Naive thymus-derived CD8-positive, alpha-beta T cell (primary cell): ENCODE measurements at regions not wholly inside any gene's neighbourhood (a gene's known extent, or its start where the extent isn't known, plus 50 kb on each side); places are given as distances from the start of the nearest gene placed in this dataset.
A peak's percentile ranks its signal among the peaks of the same experiment; 100 is the strongest.
"Not testable (repeated sequence)": the region's sequence is repeated elsewhere in the genome, so short reads cannot be mapped to it uniquely, and the experiment has no call there.

Experiments
- ATAC-seq, 2 donors: fragments of 150-1000 bp; cut with Tn5 transposase in 1 of 2; sonication (Bioruptor Pico), chemical (Tn5 transposase) in 1 of 2; 1 replicate in 1 of 2; 2 replicates in 1 of 2; pipeline ENCODE4 v1.10.0; 2021; ENCODE audit warnings: mild to moderate bottlenecking in 2 of 2, moderate library complexity in 2 of 2
- POLR2A ChIA-PET: fragments of 350-600 bp; sonication (Branson Sonifier 250); formaldehyde crosslinking; loops from one replicate; lab custom pipeline; 2021; ENCODE audit warnings: antibody characterized with exemption; lab: Charles Lee
- DNase-seq, 10 donors: peaks; one replicate each; pipeline versions ENCODE4 v3.0.0 to v3.0.0-alpha.2; 2020 to 2022
- H3K27ac Mint-ChIP-seq, 10 donors: one replicate each; pipeline ENCODE4 v1.8.0; 2020 to 2022; ENCODE audit warnings: mild to moderate bottlenecking in 10 of 10, mixed read lengths in 10 of 10, moderate library complexity in 4 of 10, inconsistent platforms in 1 of 10
- H3K27me3 Mint-ChIP-seq, 5 donors: one replicate each; pipeline ENCODE4 v1.8.0; 2021 to 2022; ENCODE audit warnings: mixed read lengths in 5 of 5
- H3K36me3 Mint-ChIP-seq, 3 donors: one replicate each; pipeline ENCODE4 v1.8.0; 2020 to 2022; ENCODE audit warnings: mixed read lengths in 3 of 3, mild to moderate bottlenecking in 2 of 3, inconsistent platforms in 1 of 3
- H3K4me1 Mint-ChIP-seq, 4 donors: one replicate each; pipeline ENCODE4 v1.8.0; 2021 to 2022; ENCODE audit warnings: mixed read lengths in 4 of 4
- H3K4me3 Mint-ChIP-seq, 10 donors: one replicate each; pipeline ENCODE4 v1.8.0; 2020 to 2022; ENCODE audit warnings: mild to moderate bottlenecking in 10 of 10, mixed read lengths in 10 of 10, moderate library complexity in 6 of 10, inconsistent platforms in 1 of 10
- H3K9me3 Mint-ChIP-seq, 9 donors: one replicate each; pipeline ENCODE4 v1.8.0; 2020 to 2022; ENCODE audit warnings: mixed read lengths in 9 of 9, mild to moderate bottlenecking in 3 of 9, inconsistent platforms in 1 of 9, moderate library complexity in 1 of 9

DNA sequence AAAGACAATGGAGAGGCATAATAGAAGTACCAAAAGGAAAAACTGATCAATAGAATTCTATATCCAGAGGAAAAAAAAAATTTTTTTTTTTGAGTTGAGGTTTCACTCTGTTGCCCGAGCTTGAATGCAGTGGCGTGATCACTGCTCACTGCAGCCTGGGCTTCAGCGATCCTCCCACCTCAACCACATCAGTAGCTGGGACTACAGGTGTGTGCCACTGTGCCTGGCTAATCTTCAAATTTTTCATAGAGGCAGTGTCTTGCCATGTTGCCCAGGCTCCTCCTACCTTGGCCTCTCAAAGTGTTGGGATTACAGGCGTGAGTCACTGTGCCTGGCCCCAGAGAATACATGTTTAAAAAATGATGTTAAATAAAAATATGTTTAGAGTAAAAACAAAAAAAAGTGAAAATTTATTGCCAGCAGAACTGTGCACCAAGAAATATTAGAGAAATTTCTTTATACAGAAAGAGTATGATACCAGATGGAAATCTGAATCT, 154.3 kb upstream of the ZBTB20 start:
- Mint-ChIP-seq H3K9me3 (peaks cover 0 to 13% (median 0%) of the 10 kb centered on the region in 9 donors), H3K4me3 (no peak overlapping the region), H3K27ac (no peak overlapping the region), H3K36me3 (peaks cover under 1 to 6% (median 3%) of the 10 kb centered on the region in 3 donors), H3K27me3 (no peaks in the 10 kb centered on the region), H3K4me1 (no peaks in the 10 kb centered on the region)
- ATAC-seq (no peak), DNase-seq (no peak)
- POLR2A ChIA-PET: no interaction called here

DNA sequence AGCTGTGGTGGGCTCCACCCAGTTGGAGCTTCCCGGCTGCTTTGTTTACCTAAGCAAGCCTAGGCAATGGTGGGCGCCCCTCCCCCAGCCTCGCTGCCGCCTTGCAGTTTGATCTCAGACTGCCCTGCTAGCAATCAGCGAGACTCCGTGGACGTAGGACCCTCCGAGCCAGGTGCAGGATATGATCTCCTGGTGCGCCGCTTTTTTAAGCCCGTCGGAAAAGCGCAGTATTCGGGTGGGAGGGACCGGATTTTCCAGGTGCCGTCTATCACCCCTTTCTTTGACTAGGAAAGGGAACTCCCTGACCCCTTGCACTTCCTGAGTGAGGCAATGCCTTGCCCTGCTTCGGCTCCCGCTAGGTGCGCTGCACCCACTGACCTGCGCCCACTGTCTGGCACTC, 170.9 kb upstream of the ZBTB20 start:
- H3K27me3 Mint-ChIP-seq, DNase-seq, ATAC-seq, H3K4me1 Mint-ChIP-seq, H3K27ac Mint-ChIP-seq, POLR2A ChIA-PET, H3K4me3 Mint-ChIP-seq: not testable (repeated sequence)
- Mint-ChIP-seq H3K9me3 (peaks cover 0 to 12% (median 4%) of the 10 kb centered on the region in 9 donors), H3K36me3 (peaks cover 0 to 11% (median 4%) of the 10 kb centered on the region in 3 donors)

DNA sequence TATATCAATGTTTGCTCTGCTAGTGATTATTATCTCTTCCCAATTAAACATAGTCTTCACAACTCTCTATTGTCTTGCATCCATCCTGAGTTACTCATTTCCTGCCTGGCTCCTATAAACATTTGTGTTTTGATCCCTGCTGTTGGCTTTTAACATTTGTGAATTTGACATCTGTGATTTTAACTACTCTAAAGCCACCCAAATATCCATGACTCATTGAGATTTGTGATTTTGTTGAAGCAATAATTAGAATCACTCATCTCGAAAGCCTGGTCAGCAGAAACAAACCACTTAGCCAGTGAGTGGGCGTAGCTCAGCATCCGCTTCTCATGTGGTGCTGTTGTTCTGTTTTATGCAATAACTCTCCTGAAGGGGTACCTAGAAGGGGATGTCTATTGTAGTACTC, 174.3 kb upstream of the ZBTB20 start:
- H3K4me3 Mint-ChIP-seq: no peak overlapping the region
- ATAC-seq (no peak), DNase-seq (no peak)
- no peak overlapping the region for H3K27ac Mint-ChIP-seq
- peaks cover 0 to 11% (median 4%) of the 10 kb centered on the region in 9 donors for H3K9me3 Mint-ChIP-seq
- H3K4me1 Mint-ChIP-seq: no peaks in the 10 kb centered on the region
- peaks cover 0 to 9% (median 3%) of the 10 kb centered on the region in 5 donors for H3K27me3 Mint-ChIP-seq
- peaks cover 0 to 11% (median 9%) of the 10 kb centered on the region in 3 donors for H3K36me3 Mint-ChIP-seq
- POLR2A ChIA-PET: no interaction called here

DNA sequence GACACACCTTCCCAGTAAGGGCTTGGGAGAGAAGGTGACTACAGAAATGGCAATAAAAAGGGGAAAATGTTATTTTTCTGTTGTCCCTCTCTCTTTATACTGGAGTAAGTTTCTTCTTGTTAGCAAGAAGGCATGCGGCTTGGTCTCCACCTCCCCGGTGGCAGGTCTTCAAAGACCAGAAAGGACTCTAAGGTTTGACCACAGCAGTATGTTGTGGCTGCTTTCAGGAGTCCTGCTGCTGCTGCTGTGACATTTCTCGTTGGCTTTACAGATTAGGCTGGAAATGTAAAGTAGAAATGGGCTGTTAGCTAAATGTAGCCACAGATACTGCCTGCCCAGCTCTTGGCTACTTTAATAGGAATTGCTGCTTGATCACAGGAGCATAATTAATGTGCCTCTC, 175.8 kb upstream of the ZBTB20 start:
- Mint-ChIP-seq H3K4me3 (no peak overlapping the region), H3K4me1 (no peaks in the 10 kb centered on the region), H3K27me3 (peaks cover 0 to 7% (median 2%) of the 10 kb centered on the region in 5 donors), H3K36me3 (peaks cover 0 to 11% (median 5%) of the 10 kb centered on the region in 3 donors), H3K9me3 (peaks cover 0 to 11% (median 3%) of the 10 kb centered on the region in 9 donors), H3K27ac (no peak overlapping the region)
- ATAC-seq (no peak), DNase-seq (no peak)
- POLR2A ChIA-PET: no interaction called here

DNA sequence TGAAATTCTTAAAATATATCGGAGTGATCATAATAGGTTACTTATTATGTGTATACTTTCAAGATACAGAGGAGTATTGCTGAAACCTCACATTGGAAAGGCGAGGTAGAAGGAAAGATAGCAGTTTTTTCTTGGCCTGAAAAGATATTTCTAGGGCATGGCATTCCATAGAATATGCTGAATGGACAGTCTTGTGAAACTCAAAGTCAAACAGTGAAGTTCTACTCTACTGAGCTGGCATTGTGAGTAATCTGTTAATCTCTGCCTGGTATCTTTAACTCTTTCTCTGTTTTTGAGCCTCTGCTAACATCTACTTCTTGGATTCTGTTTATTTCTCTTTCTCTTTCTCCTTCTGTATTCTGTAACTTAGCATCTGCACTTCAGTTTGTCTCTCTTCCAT, 176.3 kb upstream of the ZBTB20 start:
- Mint-ChIP-seq H3K4me1 (no peaks in the 10 kb centered on the region), H3K9me3 (peaks cover 0 to 11% (median 3%) of the 10 kb centered on the region in 9 donors), H3K4me3 (no peak overlapping the region), H3K36me3 (peaks cover 0 to 8% (median 5%) of the 10 kb centered on the region in 3 donors), H3K27ac (no peak overlapping the region), H3K27me3 (peaks cover 0 to 7% (median 2%) of the 10 kb centered on the region in 5 donors)
- DNase-seq (no peak), ATAC-seq (no peak)
- POLR2A ChIA-PET: no interaction called here

DNA sequence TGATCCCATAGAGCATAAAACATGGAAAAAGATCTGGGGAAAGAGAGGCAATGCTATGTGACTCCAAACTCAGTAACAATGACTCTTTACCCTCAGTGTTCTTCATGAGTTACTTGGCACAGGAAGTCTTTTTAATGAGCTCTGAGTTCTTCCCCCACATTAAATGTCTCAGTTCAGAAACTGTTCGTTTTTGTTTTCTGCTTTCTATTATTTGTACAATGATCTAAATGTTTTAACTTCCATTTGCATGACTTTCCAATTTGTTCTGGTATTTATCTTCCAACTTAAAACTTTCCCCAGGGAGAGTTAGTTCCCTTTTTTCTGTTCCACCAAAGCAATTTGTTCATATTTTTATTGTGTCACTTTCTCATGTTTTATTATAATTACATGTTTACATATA, 177.0 kb upstream of the ZBTB20 start:
- POLR2A ChIA-PET: no interaction called here
- no peak for ATAC-seq

DNA sequence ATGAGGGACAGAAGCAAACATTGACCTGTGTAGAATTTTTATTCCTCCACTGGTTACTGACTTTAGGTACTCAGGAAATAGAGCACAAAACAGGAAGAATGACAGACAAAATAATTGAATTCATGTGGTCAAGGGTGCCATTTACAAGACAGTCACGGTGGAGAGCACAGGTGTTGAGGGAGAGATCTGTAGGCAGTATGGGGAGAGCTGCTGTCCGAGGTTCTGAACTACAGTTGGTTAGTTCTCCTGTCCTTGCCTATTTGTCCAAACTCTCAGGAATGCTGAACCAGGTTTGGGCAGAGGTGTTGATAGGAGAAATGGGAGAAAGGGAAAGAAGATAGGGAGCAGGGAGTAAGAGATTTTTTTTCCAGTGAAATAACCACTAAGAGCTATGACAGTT, 178.5 kb upstream of the ZBTB20 start:
- ATAC-seq (no peak), DNase-seq (peak in 1 of 10 donors; percentile 5)
- Mint-ChIP-seq H3K4me3 (no peak overlapping the region), H3K27ac (no peak overlapping the region), H3K36me3 (peaks cover 0 to 5% (median 0%) of the 10 kb centered on the region in 3 donors), H3K9me3 (peaks cover 0 to 11% (median 0%) of the 10 kb centered on the region in 9 donors), H3K27me3 (peaks cover 0 to 7% (median 3%) of the 10 kb centered on the region in 5 donors), H3K4me1 (no peaks in the 10 kb centered on the region)
- POLR2A ChIA-PET: no interaction called here

More for the DNA sequence above, 177.0 kb upstream of the ZBTB20 start:
- H3K9me3 Mint-ChIP-seq: peaks cover 0 to 11% (median 3%) of the 10 kb centered on the region in 9 donors
- H3K4me1 Mint-ChIP-seq: no peaks in the 10 kb centered on the region
- no peak for DNase-seq
- no peak overlapping the region for H3K27ac Mint-ChIP-seq
- peaks cover 0 to 7% (median 2%) of the 10 kb centered on the region in 5 donors for H3K27me3 Mint-ChIP-seq
- peaks cover 0 to 5% (median 2%) of the 10 kb centered on the region in 3 donors for H3K36me3 Mint-ChIP-seq
- no peak overlapping the region for H3K4me3 Mint-ChIP-seq

DNA sequence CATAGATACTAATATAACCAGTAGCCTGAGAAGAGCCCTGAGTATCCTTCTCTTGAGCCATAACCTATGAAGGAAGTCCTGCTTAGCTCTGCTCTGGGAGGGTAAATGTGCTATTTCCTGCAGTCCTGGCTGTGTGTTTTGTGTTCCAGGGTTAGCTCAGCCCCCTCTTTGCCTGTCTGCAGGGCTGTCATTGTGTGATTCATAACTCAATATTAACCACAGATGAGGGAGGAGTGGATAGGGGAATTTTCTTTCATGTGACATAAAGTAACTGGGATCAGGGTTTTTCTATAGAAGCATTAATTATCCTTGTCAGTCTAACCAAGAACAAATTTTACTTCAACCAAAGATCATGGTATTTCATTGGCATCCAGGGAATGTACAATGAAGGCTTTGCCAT, 183.3 kb upstream of the ZBTB20 start:
- Mint-ChIP-seq H3K27ac (no peak overlapping the region), H3K9me3 (peaks cover 0 to 5% (median 0%) of the 10 kb centered on the region in 9 donors), H3K4me1 (no peaks in the 10 kb centered on the region), H3K27me3 (peaks cover 0 to 3% (median 2%) of the 10 kb centered on the region in 5 donors), H3K4me3 (no peak overlapping the region), H3K36me3 (no peaks in the 10 kb centered on the region)
- DNase-seq (no peak), ATAC-seq (no peak)
- POLR2A ChIA-PET: no interaction called here

DNA sequence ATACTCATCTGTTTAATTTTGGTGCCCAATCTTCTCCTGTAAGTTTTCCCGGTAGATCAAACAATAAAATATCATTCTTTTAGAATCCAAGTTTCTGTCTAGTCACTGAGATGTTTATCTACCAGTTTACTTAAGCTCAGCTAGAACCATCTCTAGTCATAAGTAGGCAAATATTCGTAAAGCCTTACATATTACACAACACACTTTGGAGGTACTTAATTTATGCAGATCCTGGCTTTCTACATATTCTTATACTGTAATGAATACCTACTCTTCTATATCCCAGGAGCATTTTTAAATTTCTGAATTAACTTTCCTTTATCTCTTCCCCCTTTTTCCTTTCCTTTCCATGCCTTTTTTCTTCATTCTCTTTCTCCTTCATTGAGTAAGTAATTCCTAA, 185.9 kb upstream of the ZBTB20 start:
- no peaks in the 10 kb centered on the region for H3K4me1 Mint-ChIP-seq
- DNase-seq (no peak), ATAC-seq (no peak)
- no peak overlapping the region for H3K4me3 Mint-ChIP-seq
- H3K27me3 Mint-ChIP-seq: peaks cover 0 to 5% (median 1%) of the 10 kb centered on the region in 5 donors
- peaks cover 0 to 2% (median 0%) of the 10 kb centered on the region in 9 donors for H3K9me3 Mint-ChIP-seq
- no peaks in the 10 kb centered on the region for H3K36me3 Mint-ChIP-seq
- H3K27ac Mint-ChIP-seq: peak overlapping the region in 1 of 10 donors; percentile 49
- POLR2A ChIA-PET: no interaction called here

DNA sequence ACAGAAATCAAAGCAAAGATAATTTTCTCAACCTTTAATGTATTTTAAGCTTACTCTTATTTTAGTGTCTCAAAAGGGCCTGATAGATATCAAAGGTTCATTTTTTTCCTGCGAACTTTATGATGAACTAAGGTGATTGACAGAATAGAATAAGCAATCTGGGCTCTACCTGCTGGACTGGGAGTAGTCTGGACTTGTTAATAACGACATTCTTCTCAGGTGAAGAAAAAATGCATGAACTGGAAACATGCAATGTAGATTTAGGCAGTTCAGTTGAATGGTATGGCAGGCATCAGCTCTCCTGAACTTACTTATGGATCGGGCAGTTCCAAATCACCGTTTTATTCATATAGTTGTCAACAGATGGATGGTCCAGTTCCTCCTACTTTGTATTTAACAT, 189.7 kb upstream of the ZBTB20 start:
- no peak overlapping the region for H3K27ac Mint-ChIP-seq
- peaks cover 0 to 3% (median 1%) of the 10 kb centered on the region in 5 donors for H3K27me3 Mint-ChIP-seq

DNA sequence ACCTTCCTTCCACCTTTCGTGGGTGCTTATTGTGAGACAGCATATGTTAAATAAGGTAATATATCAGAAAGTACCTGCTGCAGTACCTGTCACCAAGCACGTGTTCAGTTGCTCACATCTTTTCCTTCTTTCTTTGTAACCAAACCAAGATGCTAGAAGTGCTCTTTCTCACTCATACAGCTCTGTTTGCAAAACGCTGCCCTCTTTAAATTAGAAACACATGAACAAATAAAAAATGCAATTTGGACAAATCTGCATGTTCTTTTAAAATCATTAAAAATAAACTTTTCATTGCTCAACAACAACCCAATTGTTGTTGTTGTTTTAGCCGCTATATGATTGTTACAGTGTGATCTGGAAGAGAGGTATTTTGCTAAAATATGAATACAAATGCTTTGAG, 193.5 kb upstream of the ZBTB20 start:
- H3K4me1 Mint-ChIP-seq: no peaks in the 10 kb centered on the region
- no peak overlapping the region for H3K4me3 Mint-ChIP-seq
- ATAC-seq: no peak
- no peaks in the 10 kb centered on the region for H3K36me3 Mint-ChIP-seq
- no peak for DNase-seq
- no peaks in the 10 kb centered on the region for H3K9me3 Mint-ChIP-seq
- H3K27ac Mint-ChIP-seq: no peak overlapping the region
- peaks cover 0 to 2% (median 0%) of the 10 kb centered on the region in 5 donors for H3K27me3 Mint-ChIP-seq
- POLR2A ChIA-PET: no interaction called here

More for the DNA sequence above, 189.7 kb upstream of the ZBTB20 start:
- POLR2A ChIA-PET: no interaction called here
- no peaks in the 10 kb centered on the region for H3K4me1 Mint-ChIP-seq
- no peak overlapping the region for H3K4me3 Mint-ChIP-seq
- no peaks in the 10 kb centered on the region for H3K9me3 Mint-ChIP-seq
- no peak for ATAC-seq
- H3K36me3 Mint-ChIP-seq: no peaks in the 10 kb centered on the region
- DNase-seq: no peak

DNA sequence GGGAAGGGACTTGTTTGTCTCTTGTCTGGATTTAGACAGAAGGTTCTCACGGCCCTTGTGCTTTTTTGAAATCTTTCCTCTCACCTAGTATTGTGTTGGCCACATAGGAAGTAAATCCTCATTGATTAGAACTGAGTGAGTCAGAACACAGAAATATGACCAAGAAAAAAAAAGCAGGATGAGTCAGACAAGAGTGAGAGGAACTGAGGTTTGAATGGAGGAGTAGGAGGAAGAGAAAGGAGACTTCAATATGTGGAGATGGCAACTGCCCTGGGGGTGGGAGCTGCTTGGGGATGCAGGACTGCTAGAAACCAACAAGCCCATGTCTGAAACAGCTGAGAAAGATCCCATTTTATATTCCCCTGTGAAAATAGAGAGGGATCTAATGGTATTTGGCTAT, 194.1 kb upstream of the ZBTB20 start:
- H3K27me3 Mint-ChIP-seq: peaks cover 0 to 2% (median 0%) of the 10 kb centered on the region in 5 donors
- H3K9me3 Mint-ChIP-seq: no peaks in the 10 kb centered on the region
- POLR2A ChIA-PET: no interaction called here
- no peak overlapping the region for H3K4me3 Mint-ChIP-seq
- no peaks in the 10 kb centered on the region for H3K36me3 Mint-ChIP-seq
- H3K4me1 Mint-ChIP-seq: no peaks in the 10 kb centered on the region
- DNase-seq: no peak
- no peak for ATAC-seq
- H3K27ac Mint-ChIP-seq: no peak overlapping the region

DNA sequence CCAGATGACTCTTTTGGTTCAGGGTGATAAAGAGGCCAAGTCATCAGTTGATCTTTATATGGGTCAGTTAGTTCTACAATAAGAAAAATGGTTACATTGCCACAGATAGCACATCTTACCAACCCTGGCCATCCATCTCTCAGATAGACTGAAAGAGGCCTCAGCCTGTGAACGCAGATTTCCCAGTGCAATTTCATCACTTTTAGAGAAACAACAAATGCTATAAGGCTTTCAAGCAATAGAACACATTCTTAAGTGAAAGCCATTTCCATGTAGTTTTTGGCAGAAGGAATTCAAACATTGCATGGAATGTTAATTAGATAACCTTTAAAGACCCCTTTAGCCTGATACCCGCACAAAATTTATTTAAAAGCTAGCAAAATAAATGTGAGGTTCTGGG, 200.6 kb upstream of the ZBTB20 start:
- Mint-ChIP-seq H3K36me3 (no peaks in the 10 kb centered on the region), H3K27ac (no peak overlapping the region), H3K27me3 (peaks cover 0 to 3% (median 0%) of the 10 kb centered on the region in 5 donors), H3K4me3 (no peak overlapping the region), H3K4me1 (no peaks in the 10 kb centered on the region), H3K9me3 (peaks cover 0 to 7% (median 0%) of the 10 kb centered on the region in 9 donors)
- POLR2A ChIA-PET: no interaction called here
- no peak for DNase-seq
- ATAC-seq: no peak

DNA sequence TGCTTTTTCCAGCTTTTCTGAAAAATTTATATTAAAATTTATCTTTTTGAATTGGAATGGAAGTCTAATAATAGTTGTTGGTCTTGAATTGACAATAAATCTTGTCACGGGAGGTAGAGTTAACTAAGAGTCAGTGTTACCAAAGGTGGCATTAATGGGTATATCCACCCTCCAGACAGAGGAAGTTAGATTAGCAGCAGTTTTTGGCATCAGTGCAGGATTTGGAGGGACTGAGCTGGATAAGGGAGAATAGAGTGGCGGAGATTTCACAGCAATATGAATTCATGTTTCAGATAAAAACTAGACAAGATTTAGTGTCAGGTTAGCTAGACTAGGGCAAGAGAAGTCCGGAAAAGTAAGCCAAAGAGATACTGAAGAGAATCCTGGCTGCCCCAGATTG, 201.3 kb upstream of the ZBTB20 start:
- H3K9me3 Mint-ChIP-seq: peaks cover 0 to 14% (median 4%) of the 10 kb centered on the region in 9 donors
- no peaks in the 10 kb centered on the region for H3K4me1 Mint-ChIP-seq
- H3K36me3 Mint-ChIP-seq: peaks cover 0 to 4% (median 3%) of the 10 kb centered on the region in 3 donors
- POLR2A ChIA-PET: no interaction called here
- H3K4me3 Mint-ChIP-seq: no peak overlapping the region
- ATAC-seq: no peak
- DNase-seq: no peak
- H3K27ac Mint-ChIP-seq: no peak overlapping the region
- H3K27me3 Mint-ChIP-seq: peaks cover 0 to 3% (median 0%) of the 10 kb centered on the region in 5 donors
